Osteoblast (primary cell): ENCODE measurements at regions not wholly inside any gene's neighbourhood (a gene's known extent, or its start where the extent isn't known, plus 50 kb on each side); places are given as distances from the start of the nearest gene placed in this dataset.

Source experiments
- DNase-seq: peaks from one replicate; pipeline ENCODE4 v3.0.0; 2011; ENCODE audit warnings: low spot score, mixed read lengths; ENCODE audit not compliant: insufficient read length; ENCODE audit errors: missing footprints
- H2AFZ ChIP-seq: 2 replicates; pipeline ENCODE4 v1.6.0; 2011; ENCODE audit warnings: mild to moderate bottlenecking, low read length
- H3K27ac ChIP-seq: 2 replicates; pipeline ENCODE4 v1.5.1; 2011; ENCODE audit warnings: mild to moderate bottlenecking, low read depth, low read length, moderate library complexity
- H3K27me3 ChIP-seq: 2 replicates; pipeline ENCODE4 v1.6.0; 2012; ENCODE audit warnings: mild to moderate bottlenecking, control low read depth, inconsistent platforms, low read length, moderate library complexity; ENCODE audit not compliant: insufficient read depth
- H3K36me3 ChIP-seq: 2 replicates; pipeline ENCODE4 v1.5.1; 2011; ENCODE audit warnings: mild to moderate bottlenecking, low read length, control low read depth, moderate library complexity; ENCODE audit not compliant: insufficient read depth
- H3K4me1 ChIP-seq: 2 replicates; pipeline ENCODE4 v1.5.1; 2011; ENCODE audit warnings: mild to moderate bottlenecking, low read length, control low read depth, moderate library complexity; ENCODE audit not compliant: insufficient read depth
- H3K4me2 ChIP-seq: 2 replicates; pipeline ENCODE4 v1.6.0; 2011; ENCODE audit warnings: mild to moderate bottlenecking, low read length; ENCODE audit not compliant: insufficient read depth
- H3K4me3 ChIP-seq: fragments of 200-600 bp; sonication (generic); 3 replicates; pipeline ENCODE4 v1.5.1; 2012; ENCODE audit warnings: mild to moderate bottlenecking, low read length, inconsistent platforms; ENCODE audit not compliant: insufficient read depth
- H3K79me2 ChIP-seq: 2 replicates; pipeline ENCODE4 v1.6.0; 2012; ENCODE audit warnings: mild to moderate bottlenecking, low read length, control low read depth, inconsistent platforms; ENCODE audit not compliant: insufficient read depth
- H3K9me3 ChIP-seq: 2 replicates; pipeline ENCODE4 v1.5.1; 2011; ENCODE audit warnings: low read depth, low read length, control low read depth
- H4K20me1 ChIP-seq: 2 replicates; pipeline ENCODE4 v1.6.0; 2012; ENCODE audit warnings: mild to moderate bottlenecking, low read length, control low read depth; ENCODE audit not compliant: insufficient read depth
- TF ChIP-seq, protein P1 (sequence below): IDR thresholded peaks from 2 replicates; pipeline ENCODE4 v1.5.1; 2011; ENCODE audit warnings: mild to moderate bottlenecking, low read depth, low read length, moderate library complexity; ENCODE audit errors: extremely low read depth

GRCh38 chr3:10582733-10583132 lies 77.3 kb upstream of the ATP2B2 start:
- DNase-seq = no peak
- Histone ChIP-seq H3K79me2 (no peaks in the 10 kb centered on the region), H3K4me1 (peaks cover 17% of the 10 kb centered on the region), H3K4me2 (no peak overlapping the region), H4K20me1 (no peaks in the 10 kb centered on the region), H3K36me3 (no peaks in the 10 kb centered on the region), H3K27me3 (peaks cover 27% of the 10 kb centered on the region), H2AFZ (no peak overlapping the region), H3K9me3 (no peaks in the 10 kb centered on the region), H3K27ac (no peak overlapping the region), H3K4me3 (no peak overlapping the region)
- TF ChIP-seq, protein P1, sequence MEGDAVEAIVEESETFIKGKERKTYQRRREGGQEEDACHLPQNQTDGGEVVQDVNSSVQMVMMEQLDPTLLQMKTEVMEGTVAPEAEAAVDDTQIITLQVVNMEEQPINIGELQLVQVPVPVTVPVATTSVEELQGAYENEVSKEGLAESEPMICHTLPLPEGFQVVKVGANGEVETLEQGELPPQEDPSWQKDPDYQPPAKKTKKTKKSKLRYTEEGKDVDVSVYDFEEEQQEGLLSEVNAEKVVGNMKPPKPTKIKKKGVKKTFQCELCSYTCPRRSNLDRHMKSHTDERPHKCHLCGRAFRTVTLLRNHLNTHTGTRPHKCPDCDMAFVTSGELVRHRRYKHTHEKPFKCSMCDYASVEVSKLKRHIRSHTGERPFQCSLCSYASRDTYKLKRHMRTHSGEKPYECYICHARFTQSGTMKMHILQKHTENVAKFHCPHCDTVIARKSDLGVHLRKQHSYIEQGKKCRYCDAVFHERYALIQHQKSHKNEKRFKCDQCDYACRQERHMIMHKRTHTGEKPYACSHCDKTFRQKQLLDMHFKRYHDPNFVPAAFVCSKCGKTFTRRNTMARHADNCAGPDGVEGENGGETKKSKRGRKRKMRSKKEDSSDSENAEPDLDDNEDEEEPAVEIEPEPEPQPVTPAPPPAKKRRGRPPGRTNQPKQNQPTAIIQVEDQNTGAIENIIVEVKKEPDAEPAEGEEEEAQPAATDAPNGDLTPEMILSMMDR = no peak

GRCh38 chr3:10583798-10584708 lies 78.7 kb upstream of the ATP2B2 start:
- H3K9me3 ChIP-seq = no peaks in the 10 kb centered on the region
- H4K20me1 ChIP-seq = no peaks in the 10 kb centered on the region
- TF ChIP-seq, protein P1 = no peak
- H3K4me2 ChIP-seq = no peak overlapping the region
- DNase-seq = no peak
- H3K4me3 ChIP-seq = no peak overlapping the region
- no peaks in the 10 kb centered on the region for H3K79me2 ChIP-seq
- H3K27ac ChIP-seq = no peak overlapping the region
- peaks cover 31% of the 10 kb centered on the region for H3K27me3 ChIP-seq
- no peak overlapping the region for H2AFZ ChIP-seq
- peaks cover 17% of the 10 kb centered on the region for H3K4me1 ChIP-seq
- H3K36me3 ChIP-seq = no peaks in the 10 kb centered on the region

DNA sequence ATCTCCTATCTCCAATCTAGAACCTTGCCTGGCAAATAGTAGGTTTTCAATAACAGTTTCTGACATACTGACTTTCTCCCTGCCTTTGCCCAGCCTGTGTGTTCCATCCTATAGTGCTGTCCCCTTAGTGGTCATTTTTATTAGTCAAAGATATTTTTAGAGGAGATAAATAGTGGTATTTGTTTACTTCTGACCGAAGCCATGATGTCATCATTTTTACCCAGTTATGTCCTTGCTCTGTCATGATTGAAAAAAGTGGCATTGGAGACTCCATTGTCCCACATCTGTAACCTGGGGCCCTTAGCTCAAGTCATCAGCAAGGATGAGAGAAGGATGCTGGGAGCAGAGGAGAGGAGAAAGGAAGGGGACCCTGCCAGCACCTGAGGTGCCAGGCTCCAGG lies 80.6 kb upstream of the ATP2B2 start:
- Histone ChIP-seq H3K4me2 (no peak overlapping the region), H3K27ac (no peak overlapping the region), H3K79me2 (no peaks in the 10 kb centered on the region), H4K20me1 (no peaks in the 10 kb centered on the region), H3K4me1 (peaks cover 10% of the 10 kb centered on the region), H3K27me3 (peaks cover 31% of the 10 kb centered on the region), H3K36me3 (no peaks in the 10 kb centered on the region), H3K4me3 (no peak overlapping the region), H2AFZ (no peak overlapping the region), H3K9me3 (no peaks in the 10 kb centered on the region)
- TF ChIP-seq, protein P1 = no peak
- no peak for DNase-seq

DNA sequence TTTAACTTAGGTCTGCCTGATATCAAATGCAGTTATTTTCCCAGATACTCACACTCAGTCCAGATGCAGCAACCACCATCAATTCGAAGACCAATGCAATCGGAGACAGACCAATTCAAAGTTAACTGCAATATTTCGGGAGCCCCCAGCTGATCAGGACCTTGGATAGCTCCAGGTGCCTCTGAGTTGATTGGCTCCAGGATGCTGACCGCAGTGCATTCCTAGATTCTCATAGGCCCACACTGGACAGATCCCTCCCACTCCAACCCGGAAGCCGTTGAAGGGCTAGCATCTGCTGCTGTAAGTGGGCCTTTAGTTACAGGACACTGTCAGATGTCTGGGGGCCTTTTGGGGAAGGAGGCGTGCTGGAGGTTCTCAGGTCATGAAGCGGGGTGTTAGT lies 89.5 kb upstream of the ATP2B2 start:
- H3K4me1 ChIP-seq = no peaks in the 10 kb centered on the region

More for the DNA sequence above, 89.5 kb upstream of the ATP2B2 start:
- Histone ChIP-seq H3K4me2 (no peak overlapping the region), H3K27me3 (peaks cover 5% of the 10 kb centered on the region), H2AFZ (no peak overlapping the region), H3K36me3 (no peaks in the 10 kb centered on the region), H3K4me3 (no peak overlapping the region), H3K79me2 (no peaks in the 10 kb centered on the region), H3K27ac (no peak overlapping the region), H4K20me1 (no peaks in the 10 kb centered on the region), H3K9me3 (no peaks in the 10 kb centered on the region)
- TF ChIP-seq, protein P1 = no peak
- peak; percentile 89 for DNase-seq
